ENCODE measurements at regions not wholly inside any gene's neighbourhood (a gene's known extent, or its start where the extent isn't known, plus 50 kb on each side); places are given as distances from the start of the nearest gene placed in this dataset.

GRCh38 chr1:55353707-55354620 is 138.8 kb upstream of the USP24 start:
- no peak overlapping the region for H3K4me3 ChIP-seq
- H3K27ac ChIP-seq, result no peak overlapping the region
- no peaks in the 10 kb centered on the region for H3K9me3 ChIP-seq (ENCODE audit: low read depth, low read length)
- TF ChIP-seq FOXP2 (optimal IDR thresholded peaks at IDR 0.05; ENCODE audit: control extremely low read depth, extremely low read length, insufficient read depth) (no peak), EZH2 (IDR thresholded peaks at IDR 0.05) (no peak), POLR2AphosphoS5 (IDR thresholded peaks at IDR 0.05; ENCODE audit: borderline replicate concordance, low read depth, low read length) (no peak)
- no peak for DNase-seq (ENCODE audit: low read depth, low spot score)
- no peak overlapping the region for H3K9ac ChIP-seq (ENCODE audit: insufficient read length)
- H3K36me3 ChIP-seq (ENCODE audit: insufficient read depth, low read length), result no peaks in the 10 kb centered on the region

- H3K9me3 ChIP-seq (ENCODE audit: low read depth, low read length), result no peaks in the 10 kb centered on the region
- no peak overlapping the region for H3K9ac ChIP-seq (ENCODE audit: insufficient read length)
- DNase-seq (ENCODE audit: low read depth, low spot score), result no peak
- no peak overlapping the region for H3K27ac ChIP-seq
- H3K36me3 ChIP-seq (ENCODE audit: insufficient read depth, low read length), result no peaks in the 10 kb centered on the region
- H3K4me3 ChIP-seq, result no peak overlapping the region
- TF ChIP-seq FOXP2 (optimal IDR thresholded peaks at IDR 0.05; ENCODE audit: control extremely low read depth, extremely low read length, insufficient read depth) (no peak), EZH2 (IDR thresholded peaks at IDR 0.05) (no peak), POLR2AphosphoS5 (IDR thresholded peaks at IDR 0.05; ENCODE audit: borderline replicate concordance, low read depth, low read length) (no peak)
Measured at GRCh38 chr1:55352811-55353180, 137.6 kb upstream of the USP24 start.

GRCh38 chr1:55352080-55352810 is 137.1 kb upstream of the USP24 start:
- no peak overlapping the region for H3K4me3 ChIP-seq
- no peak overlapping the region for H3K27ac ChIP-seq
- DNase-seq (ENCODE audit: low read depth, low spot score), result no peak
- no peak overlapping the region for H3K9ac ChIP-seq (ENCODE audit: insufficient read length)
- no peak for TF ChIP-seq POLR2AphosphoS5 (IDR thresholded peaks at IDR 0.05; ENCODE audit: borderline replicate concordance, low read depth, low read length)
- TF ChIP-seq EZH2 (IDR thresholded peaks at IDR 0.05), result no peak
- TF ChIP-seq FOXP2 (optimal IDR thresholded peaks at IDR 0.05; ENCODE audit: control extremely low read depth, extremely low read length, insufficient read depth), result no peak
- H3K36me3 ChIP-seq (ENCODE audit: insufficient read depth, low read length), result no peaks in the 10 kb centered on the region
- H3K9me3 ChIP-seq (ENCODE audit: low read depth, low read length), result no peaks in the 10 kb centered on the region

- DNase-seq (ENCODE audit: low read depth, low spot score), result no peak
- Histone ChIP-seq H3K9ac (ENCODE audit: insufficient read length) (no peak overlapping the region), H3K9me3 (ENCODE audit: low read depth, low read length) (no peaks in the 10 kb centered on the region)
Measured at GRCh38 chr1:55348356-55348755, 133.2 kb upstream of the USP24 start.

GRCh38 chr1:55347866-55348265 is 132.7 kb upstream of the USP24 start:
- TF ChIP-seq FOXP2 (optimal IDR thresholded peaks at IDR 0.05; ENCODE audit: control extremely low read depth, extremely low read length, insufficient read depth), result no peak
- no peak for TF ChIP-seq EZH2 (IDR thresholded peaks at IDR 0.05)
- TF ChIP-seq POLR2AphosphoS5 (IDR thresholded peaks at IDR 0.05; ENCODE audit: borderline replicate concordance, low read depth, low read length), result no peak
- no peak for DNase-seq (ENCODE audit: low read depth, low spot score)
- Histone ChIP-seq H3K9me3 (ENCODE audit: low read depth, low read length) (no peaks in the 10 kb centered on the region), H3K9ac (ENCODE audit: insufficient read length) (no peak overlapping the region), H3K36me3 (ENCODE audit: insufficient read depth, low read length) (no peaks in the 10 kb centered on the region), H3K27ac (no peak overlapping the region), H3K4me3 (no peak overlapping the region)

More at GRCh38 chr1:55348356-55348755, 133.2 kb upstream of the USP24 start:
- H3K27ac ChIP-seq, result no peak overlapping the region
- H3K36me3 ChIP-seq (ENCODE audit: insufficient read depth, low read length), result no peaks in the 10 kb centered on the region
- H3K4me3 ChIP-seq, result no peak overlapping the region
- no peak for TF ChIP-seq POLR2AphosphoS5 (IDR thresholded peaks at IDR 0.05; ENCODE audit: borderline replicate concordance, low read depth, low read length)
- no peak for TF ChIP-seq FOXP2 (optimal IDR thresholded peaks at IDR 0.05; ENCODE audit: control extremely low read depth, extremely low read length, insufficient read depth)
- TF ChIP-seq EZH2 (IDR thresholded peaks at IDR 0.05), result no peak

- Histone ChIP-seq H3K9ac (ENCODE audit: insufficient read length) (no peak overlapping the region), H3K4me3 (no peak overlapping the region), H3K9me3 (ENCODE audit: low read depth, low read length) (no peaks in the 10 kb centered on the region), H3K27ac (no peak overlapping the region), H3K36me3 (ENCODE audit: insufficient read depth, low read length) (no peaks in the 10 kb centered on the region)
- TF ChIP-seq EZH2 (IDR thresholded peaks at IDR 0.05), result no peak
- TF ChIP-seq POLR2AphosphoS5 (IDR thresholded peaks at IDR 0.05; ENCODE audit: borderline replicate concordance, low read depth, low read length), result no peak
- no peak for TF ChIP-seq FOXP2 (optimal IDR thresholded peaks at IDR 0.05; ENCODE audit: control extremely low read depth, extremely low read length, insufficient read depth)
- no peak for DNase-seq (ENCODE audit: low read depth, low spot score)
Measured at GRCh38 chr1:55347041-55347440, 131.9 kb upstream of the USP24 start.

GRCh38 chr1:55346586-55346985 is 131.4 kb upstream of the USP24 start:
- Histone ChIP-seq H3K4me3 (no peak overlapping the region), H3K36me3 (ENCODE audit: insufficient read depth, low read length) (no peaks in the 10 kb centered on the region), H3K27ac (no peak overlapping the region), H3K9me3 (ENCODE audit: low read depth, low read length) (no peaks in the 10 kb centered on the region), H3K9ac (ENCODE audit: insufficient read length) (no peak overlapping the region)
- no peak for DNase-seq (ENCODE audit: low read depth, low spot score)
- TF ChIP-seq POLR2AphosphoS5 (IDR thresholded peaks at IDR 0.05; ENCODE audit: borderline replicate concordance, low read depth, low read length) (no peak), EZH2 (IDR thresholded peaks at IDR 0.05) (no peak), FOXP2 (optimal IDR thresholded peaks at IDR 0.05; ENCODE audit: control extremely low read depth, extremely low read length, insufficient read depth) (no peak)

GRCh38 chr1:55339681-55340080 is 124.5 kb upstream of the USP24 start:
- Histone ChIP-seq H3K27ac (no peak overlapping the region), H3K36me3 (ENCODE audit: insufficient read depth, low read length) (no peaks in the 10 kb centered on the region), H3K4me3 (no peak overlapping the region), H3K9ac (ENCODE audit: insufficient read length) (no peak overlapping the region), H3K9me3 (ENCODE audit: low read depth, low read length) (no peaks in the 10 kb centered on the region)
- no peak for DNase-seq (ENCODE audit: low read depth, low spot score)
- no peak for TF ChIP-seq FOXP2 (optimal IDR thresholded peaks at IDR 0.05; ENCODE audit: control extremely low read depth, extremely low read length, insufficient read depth)
- TF ChIP-seq POLR2AphosphoS5 (IDR thresholded peaks at IDR 0.05; ENCODE audit: borderline replicate concordance, low read depth, low read length), result no peak
- no peak for TF ChIP-seq EZH2 (IDR thresholded peaks at IDR 0.05)
